Naive thymus-derived CD8-positive, alpha-beta T cell (primary cell): ENCODE measurements at regions not wholly inside any gene's neighbourhood (a gene's known extent, or its start where the extent isn't known, plus 50 kb on each side); places are given as distances from the start of the nearest gene placed in this dataset.

Experiments
- ATAC-seq, 2 donors: fragments of 150-1000 bp; cut with Tn5 transposase in 1 of 2; sonication (Bioruptor Pico), chemical (Tn5 transposase) in 1 of 2; 1 replicate in 1 of 2; 2 replicates in 1 of 2; pipeline ENCODE4 v1.10.0; 2021; ENCODE audit warnings: mild to moderate bottlenecking in 2 of 2, moderate library complexity in 2 of 2
- POLR2A ChIA-PET: fragments of 350-600 bp; sonication (Branson Sonifier 250); formaldehyde crosslinking; loops from one replicate; lab custom pipeline; 2021; ENCODE audit warnings: antibody characterized with exemption; lab: Charles Lee
- DNase-seq, 10 donors: peaks; one replicate each; pipeline versions ENCODE4 v3.0.0 to v3.0.0-alpha.2; 2020 to 2022
- H3K27ac Mint-ChIP-seq, 10 donors: one replicate each; pipeline ENCODE4 v1.8.0; 2020 to 2022; ENCODE audit warnings: mild to moderate bottlenecking in 10 of 10, mixed read lengths in 10 of 10, moderate library complexity in 4 of 10, inconsistent platforms in 1 of 10
- H3K27me3 Mint-ChIP-seq, 5 donors: one replicate each; pipeline ENCODE4 v1.8.0; 2021 to 2022; ENCODE audit warnings: mixed read lengths in 5 of 5
- H3K36me3 Mint-ChIP-seq, 3 donors: one replicate each; pipeline ENCODE4 v1.8.0; 2020 to 2022; ENCODE audit warnings: mixed read lengths in 3 of 3, mild to moderate bottlenecking in 2 of 3, inconsistent platforms in 1 of 3
- H3K4me1 Mint-ChIP-seq, 4 donors: one replicate each; pipeline ENCODE4 v1.8.0; 2021 to 2022; ENCODE audit warnings: mixed read lengths in 4 of 4
- H3K4me3 Mint-ChIP-seq, 10 donors: one replicate each; pipeline ENCODE4 v1.8.0; 2020 to 2022; ENCODE audit warnings: mild to moderate bottlenecking in 10 of 10, mixed read lengths in 10 of 10, moderate library complexity in 6 of 10, inconsistent platforms in 1 of 10
- H3K9me3 Mint-ChIP-seq, 9 donors: one replicate each; pipeline ENCODE4 v1.8.0; 2020 to 2022; ENCODE audit warnings: mixed read lengths in 9 of 9, mild to moderate bottlenecking in 3 of 9, inconsistent platforms in 1 of 9, moderate library complexity in 1 of 9

- Mint-ChIP-seq H3K4me1 (no peaks in the 10 kb centered on the region), H3K36me3 (peaks cover 0 to 28% (median 10%) of the 10 kb centered on the region in 3 donors), H3K4me3 (no peak overlapping the region), H3K9me3 (peaks cover 8 to 54% (median 32%) of the 10 kb centered on the region in 9 donors), H3K27ac (no peak overlapping the region), H3K27me3 (no peaks in the 10 kb centered on the region)
- ATAC-seq, result no peak
- POLR2A ChIA-PET, result no interaction called here
- no peak for DNase-seq
These were observed 525.8 kb upstream of the FBXO33 start for GRCh38 chr14:39957987-39958386.

- POLR2A ChIA-PET, result no interaction called here
- no peak overlapping the region for H3K27ac Mint-ChIP-seq
- H3K36me3 Mint-ChIP-seq, result peaks cover 0 to 35% (median 11%) of the 10 kb centered on the region in 3 donors
- H3K4me1 Mint-ChIP-seq, result no peaks in the 10 kb centered on the region
- DNase-seq (no peak), ATAC-seq (no peak)
- no peaks in the 10 kb centered on the region for H3K27me3 Mint-ChIP-seq
- peaks cover 8 to 54% (median 34%) of the 10 kb centered on the region in 9 donors for H3K9me3 Mint-ChIP-seq
- H3K4me3 Mint-ChIP-seq, result no peak overlapping the region
These were observed 525.1 kb upstream of the FBXO33 start for GRCh38 chr14:39957290-39957689.

GRCh38 chr14:39956372-39956771 lies 524.1 kb upstream of the FBXO33 start:
- POLR2A ChIA-PET, result no interaction called here
- H3K4me3 Mint-ChIP-seq, result no peak overlapping the region
- peaks cover 4 to 53% (median 28%) of the 10 kb centered on the region in 9 donors for H3K9me3 Mint-ChIP-seq
- no peak for ATAC-seq
- no peaks in the 10 kb centered on the region for H3K4me1 Mint-ChIP-seq
- H3K36me3 Mint-ChIP-seq, result peaks cover 0 to 32% (median 11%) of the 10 kb centered on the region in 3 donors
- no peak overlapping the region for H3K27ac Mint-ChIP-seq
- DNase-seq, result no peak
- H3K27me3 Mint-ChIP-seq, result no peaks in the 10 kb centered on the region

GRCh38 chr14:39948235-39948634 lies 516.0 kb upstream of the FBXO33 start:
- H3K36me3 Mint-ChIP-seq, result peaks cover 0 to 13% (median 2%) of the 10 kb centered on the region in 3 donors
- H3K27ac Mint-ChIP-seq, result no peak overlapping the region
- DNase-seq (no peak), ATAC-seq (no peak)
- POLR2A ChIA-PET, result no interaction called here
- peaks cover 0 to 30% (median 14%) of the 10 kb centered on the region in 9 donors for H3K9me3 Mint-ChIP-seq
- no peaks in the 10 kb centered on the region for H3K4me1 Mint-ChIP-seq
- no peak overlapping the region for H3K4me3 Mint-ChIP-seq
- H3K27me3 Mint-ChIP-seq, result no peaks in the 10 kb centered on the region

GRCh38 chr14:39946807-39947206 lies 514.6 kb upstream of the FBXO33 start:
- DNase-seq (no peak), ATAC-seq (no peak)
- Mint-ChIP-seq H3K4me1 (no peaks in the 10 kb centered on the region), H3K36me3 (peaks cover 0 to 3% (median 0%) of the 10 kb centered on the region in 3 donors), H3K27ac (no peak overlapping the region), H3K9me3 (peaks cover 0 to 20% (median 3%) of the 10 kb centered on the region in 9 donors), H3K4me3 (no peak overlapping the region), H3K27me3 (no peaks in the 10 kb centered on the region)
- POLR2A ChIA-PET, result no interaction called here

GRCh38 chr14:39939023-39939422 lies 506.8 kb upstream of the FBXO33 start:
- no peak for ATAC-seq
- H3K36me3 Mint-ChIP-seq, result peaks cover 0 to 11% (median 0%) of the 10 kb centered on the region in 3 donors
- no peak for DNase-seq
- peaks cover 0 to 10% (median 5%) of the 10 kb centered on the region in 4 donors for H3K4me1 Mint-ChIP-seq
- H3K4me3 Mint-ChIP-seq, result peak overlapping the region in 1 of 10 donors; percentile 25
- no peaks in the 10 kb centered on the region for H3K27me3 Mint-ChIP-seq
- POLR2A ChIA-PET, result no interaction called here
- no peak overlapping the region for H3K27ac Mint-ChIP-seq
- H3K9me3 Mint-ChIP-seq, result peaks cover 0 to 33% (median 7%) of the 10 kb centered on the region in 9 donors

- H3K4me3 Mint-ChIP-seq, result no peak overlapping the region
- H3K27ac Mint-ChIP-seq, result no peak overlapping the region
- ATAC-seq (no peak), DNase-seq (no peak)
- peaks cover 0 to 4% (median 0%) of the 10 kb centered on the region in 9 donors for H3K9me3 Mint-ChIP-seq
- no peaks in the 10 kb centered on the region for H3K36me3 Mint-ChIP-seq
- H3K4me1 Mint-ChIP-seq, result no peaks in the 10 kb centered on the region
- POLR2A ChIA-PET, result no interaction called here
- H3K27me3 Mint-ChIP-seq, result no peaks in the 10 kb centered on the region
These were observed 480.2 kb upstream of the FBXO33 start for GRCh38 chr14:39912192-39913100.

- no peak overlapping the region for H3K27ac Mint-ChIP-seq
- peaks cover 0 to 13% (median 0%) of the 10 kb centered on the region in 3 donors for H3K36me3 Mint-ChIP-seq
- ATAC-seq (no peak), DNase-seq (no peak)
- POLR2A ChIA-PET, result no interaction called here
- H3K4me1 Mint-ChIP-seq, result no peaks in the 10 kb centered on the region
- no peak overlapping the region for H3K4me3 Mint-ChIP-seq
- no peaks in the 10 kb centered on the region for H3K27me3 Mint-ChIP-seq
- H3K9me3 Mint-ChIP-seq, result peaks cover 7 to 39% (median 16%) of the 10 kb centered on the region in 9 donors
These were observed 465.4 kb upstream of the FBXO33 start for GRCh38 chr14:39897657-39898056.

- Mint-ChIP-seq H3K4me1 (no peaks in the 10 kb centered on the region), H3K4me3 (no peak overlapping the region), H3K9me3 (peaks cover 13 to 59% (median 32%) of the 10 kb centered on the region in 9 donors), H3K27ac (no peak overlapping the region), H3K36me3 (peaks cover 0 to 29% (median 8%) of the 10 kb centered on the region in 3 donors), H3K27me3 (no peaks in the 10 kb centered on the region)
- POLR2A ChIA-PET, result no interaction called here
- ATAC-seq, result no peak
- no peak for DNase-seq
These were observed 457.8 kb upstream of the FBXO33 start for GRCh38 chr14:39890026-39890425.

GRCh38 chr14:39884091-39884490 lies 451.9 kb upstream of the FBXO33 start:
- POLR2A ChIA-PET, result no interaction called here
- ATAC-seq, result no peak
- Mint-ChIP-seq H3K27me3 (no peaks in the 10 kb centered on the region), H3K4me3 (no peak overlapping the region), H3K36me3 (peaks cover 0 to 15% (median 3%) of the 10 kb centered on the region in 3 donors), H3K27ac (no peak overlapping the region), H3K9me3 (peaks cover 6 to 29% (median 20%) of the 10 kb centered on the region in 9 donors), H3K4me1 (no peaks in the 10 kb centered on the region)
- no peak for DNase-seq

- POLR2A ChIA-PET, result no interaction called here
- Mint-ChIP-seq H3K27me3 (no peaks in the 10 kb centered on the region), H3K9me3 (peaks cover 0 to 11% (median 0%) of the 10 kb centered on the region in 9 donors), H3K4me1 (peaks cover 0 to 2% (median 0%) of the 10 kb centered on the region in 4 donors), H3K36me3 (peaks cover 0 to 3% (median 0%) of the 10 kb centered on the region in 3 donors), H3K4me3 (no peak overlapping the region), H3K27ac (no peak overlapping the region)
- ATAC-seq, result no peak
- DNase-seq, result no peak
These were observed 448.7 kb upstream of the FBXO33 start for GRCh38 chr14:39880965-39881364.

GRCh38 chr14:39880106-39880695 lies 448.0 kb upstream of the FBXO33 start:
- POLR2A ChIA-PET, result no interaction called here
- ATAC-seq (no peak), DNase-seq (no peak)
- peaks cover 0 to 9% (median 0%) of the 10 kb centered on the region in 9 donors for H3K9me3 Mint-ChIP-seq
- no peak overlapping the region for H3K4me3 Mint-ChIP-seq
- H3K36me3 Mint-ChIP-seq, result peaks cover 0 to 3% (median 0%) of the 10 kb centered on the region in 3 donors
- H3K4me1 Mint-ChIP-seq, result peaks cover 0 to 5% (median 0%) of the 10 kb centered on the region in 4 donors
- no peak overlapping the region for H3K27ac Mint-ChIP-seq
- H3K27me3 Mint-ChIP-seq, result no peaks in the 10 kb centered on the region

- no peaks in the 10 kb centered on the region for H3K36me3 Mint-ChIP-seq
- no peak for ATAC-seq
These were observed 445.5 kb upstream of the FBXO33 start for GRCh38 chr14:39877577-39878190.

More at GRCh38 chr14:39877577-39878190, 445.5 kb upstream of the FBXO33 start:
- H3K27ac Mint-ChIP-seq, result no peak overlapping the region
- POLR2A ChIA-PET, result no interaction called here
- peaks cover 0 to 6% (median 3%) of the 10 kb centered on the region in 4 donors for H3K4me1 Mint-ChIP-seq
- no peak overlapping the region for H3K4me3 Mint-ChIP-seq
- no peaks in the 10 kb centered on the region for H3K27me3 Mint-ChIP-seq
- peaks cover 0 to 7% (median 0%) of the 10 kb centered on the region in 9 donors for H3K9me3 Mint-ChIP-seq
- DNase-seq, result no peak
